GM18870 (cell line): ENCODE measurements at regions not wholly inside any gene's neighbourhood (a gene's known extent, or its start where the extent isn't known, plus 50 kb on each side); places are given as distances from the start of the nearest gene placed in this dataset.

Experiments used
- ATAC-seq: cut with Tn5 transposase; IDR thresholded peaks from one replicate; pipeline ENCODE4 v1.9.1; 2021; ENCODE audit warnings: moderate library complexity; ENCODE audit not compliant: unreplicated experiment

DNA sequence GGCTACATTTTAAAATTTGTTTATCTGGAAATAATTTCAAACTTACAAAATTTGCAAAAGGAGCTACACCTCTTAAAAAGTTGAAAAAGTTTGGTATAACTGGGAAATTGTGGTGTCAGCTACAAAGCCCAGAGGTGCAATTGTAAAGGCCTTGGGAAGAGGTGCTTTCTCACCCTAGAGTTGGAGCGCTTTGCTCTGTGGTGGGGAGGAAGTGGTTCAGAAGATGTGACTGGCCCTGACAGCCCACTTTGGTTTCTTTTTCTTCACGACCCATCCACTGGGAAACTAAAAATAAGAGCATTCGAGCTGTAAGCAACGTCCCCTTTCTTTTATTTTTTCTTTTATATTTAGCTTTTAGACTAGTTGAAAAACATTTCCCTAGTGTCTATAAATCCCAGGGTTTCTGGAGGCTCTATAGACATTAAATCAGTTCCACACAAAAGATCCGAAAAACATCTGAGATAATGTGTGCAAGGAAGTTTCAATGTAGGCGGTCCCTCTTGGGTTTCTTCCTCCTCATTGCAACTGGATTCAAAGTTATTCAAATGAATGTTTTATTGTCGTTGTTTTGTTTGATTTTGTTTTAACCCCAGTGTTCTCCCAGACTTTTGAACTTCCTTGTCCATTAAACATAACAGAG lies 397.8 kb downstream of the KIF16B start:
- no peak for ATAC-seq

DNA sequence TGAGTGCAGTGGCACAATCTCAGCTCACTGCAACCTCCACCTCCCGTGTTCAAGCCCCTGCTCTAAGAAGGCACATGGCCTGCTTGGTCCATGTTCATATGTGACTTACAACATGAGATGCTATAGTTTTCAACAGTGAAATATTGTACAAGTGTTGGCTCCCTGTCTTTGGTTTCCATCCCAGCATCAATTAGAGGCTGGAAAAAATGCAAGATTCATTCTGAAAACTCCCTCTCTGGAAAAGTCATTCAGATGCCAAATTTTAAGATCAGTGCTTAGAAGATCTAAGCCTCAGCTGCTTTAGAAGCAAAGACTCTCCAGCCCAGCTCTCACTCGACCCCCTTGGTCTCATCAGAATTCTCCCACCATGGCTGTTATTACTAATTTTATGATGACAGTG lies 398.9 kb downstream of the KIF16B start:
- ATAC-seq, result no peak

DNA sequence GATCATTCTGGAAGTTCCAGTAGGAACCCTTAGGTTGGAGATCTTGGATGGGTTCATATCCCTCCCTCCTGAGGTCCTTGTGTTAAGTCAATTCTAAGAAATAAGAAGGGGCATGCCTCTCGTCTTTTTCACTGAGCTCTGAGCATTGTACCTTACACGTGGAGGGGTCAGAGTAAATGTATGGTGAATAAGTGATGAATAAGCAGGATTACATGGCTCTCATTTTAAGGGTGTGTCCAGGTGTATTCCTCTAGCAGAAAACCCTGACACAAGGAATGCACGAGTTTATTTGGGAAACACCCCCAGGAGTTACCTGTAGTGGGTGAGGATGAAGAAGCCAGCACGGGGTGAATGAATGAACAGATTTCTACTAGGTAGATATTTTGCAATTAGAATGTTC lies 400.2 kb downstream of the KIF16B start:
- no peak for ATAC-seq

DNA sequence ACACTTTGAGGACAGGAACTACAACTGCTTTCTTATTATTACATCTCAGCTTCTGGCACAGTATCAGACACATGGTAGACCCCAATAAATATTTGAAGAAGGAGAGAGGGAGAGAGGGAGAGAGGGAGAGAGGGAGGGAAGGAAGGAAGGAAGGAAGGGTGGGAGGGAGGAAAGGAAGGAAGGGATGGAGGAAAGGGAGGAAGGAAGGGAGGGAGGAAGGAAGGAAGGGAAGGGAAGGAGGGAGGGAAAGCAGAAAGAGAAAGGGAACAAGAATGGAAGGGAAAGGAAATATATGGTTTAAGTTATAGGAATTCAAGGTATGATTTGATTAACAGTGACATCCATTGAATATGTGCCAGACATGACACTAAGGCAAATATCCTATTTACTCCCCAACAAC lies 402.1 kb downstream of the KIF16B start:
- ATAC-seq, result no peak

DNA sequence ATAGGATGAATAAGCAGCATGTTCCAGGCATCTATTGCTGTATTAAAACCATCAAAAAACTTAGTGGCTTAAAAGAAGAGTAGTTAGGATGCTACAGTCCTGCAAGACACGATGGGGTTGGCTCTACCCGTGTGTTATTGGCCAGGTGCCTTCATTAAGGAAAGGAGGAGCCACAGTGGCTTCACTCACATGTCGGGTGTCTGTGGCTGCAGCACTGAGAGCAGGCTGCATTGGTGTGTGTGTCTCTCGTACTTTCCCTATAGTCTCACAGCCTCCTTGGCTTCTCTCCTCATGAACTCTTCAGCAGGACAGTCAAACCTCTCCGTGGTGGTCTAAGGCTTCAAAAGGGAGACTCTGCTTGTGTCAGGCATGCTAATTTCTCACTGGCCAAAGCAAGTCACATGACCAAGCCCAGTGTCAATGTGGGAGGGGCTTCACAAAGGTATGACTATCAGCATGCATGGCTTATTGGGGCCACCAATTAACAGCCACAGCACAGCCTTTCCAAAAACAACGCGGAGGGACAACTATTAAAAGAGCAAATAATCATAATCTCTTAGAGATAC lies 402.8 kb downstream of the KIF16B start:
- ATAC-seq, result no peak

DNA sequence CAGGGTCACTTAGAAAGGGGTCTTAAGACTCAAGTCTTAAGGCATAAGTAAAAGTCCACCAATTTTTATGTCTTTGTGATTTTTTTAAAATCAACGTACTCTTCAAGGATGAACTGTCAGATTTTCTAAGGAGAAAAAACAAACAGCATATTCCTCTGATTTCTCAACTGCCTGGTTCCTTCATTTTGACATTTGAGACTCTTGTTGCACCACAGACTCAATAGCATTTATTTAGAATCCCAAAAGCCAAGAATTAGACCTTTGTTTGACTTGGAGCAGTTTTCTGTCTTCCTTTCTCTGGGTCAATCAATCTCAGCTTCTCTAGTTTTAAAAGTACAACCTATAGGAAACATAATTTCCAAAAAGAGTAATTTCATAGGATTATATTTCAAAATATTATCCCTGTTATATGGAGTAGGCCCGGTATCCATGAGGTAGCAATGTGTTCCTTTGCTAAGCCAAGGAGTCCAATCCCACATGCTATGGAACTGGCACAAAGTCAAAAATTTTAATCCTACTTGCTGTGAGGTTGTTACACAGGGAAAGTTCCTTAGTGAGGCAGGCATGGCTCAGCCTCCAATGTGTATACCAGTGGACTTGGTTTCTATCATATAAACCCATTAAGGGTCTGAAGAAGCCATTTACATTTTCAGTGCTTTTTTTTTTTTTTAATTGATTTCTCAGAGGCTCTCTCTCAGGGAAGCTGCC lies 405.7 kb downstream of the KIF16B start:
- ATAC-seq, result no peak

DNA sequence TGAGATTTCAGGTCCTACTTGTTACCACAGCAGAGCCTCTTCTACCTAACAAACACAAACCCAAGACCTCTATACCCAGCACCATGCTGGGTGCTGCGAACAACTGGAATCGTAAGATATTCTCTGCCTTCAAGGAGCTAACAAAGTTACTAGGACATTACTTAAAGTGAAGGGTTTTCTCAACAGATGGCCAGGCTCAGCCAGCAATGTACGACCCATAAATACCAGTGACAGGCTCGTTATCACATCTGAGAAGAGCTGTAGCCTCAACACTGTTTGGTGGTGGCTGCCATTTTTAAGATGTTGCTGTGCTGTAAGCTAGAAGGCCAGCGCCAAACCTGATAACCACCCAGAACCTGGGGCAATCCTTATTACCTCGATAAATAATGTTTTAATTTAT lies 406.5 kb downstream of the KIF16B start:
- no peak for ATAC-seq

DNA sequence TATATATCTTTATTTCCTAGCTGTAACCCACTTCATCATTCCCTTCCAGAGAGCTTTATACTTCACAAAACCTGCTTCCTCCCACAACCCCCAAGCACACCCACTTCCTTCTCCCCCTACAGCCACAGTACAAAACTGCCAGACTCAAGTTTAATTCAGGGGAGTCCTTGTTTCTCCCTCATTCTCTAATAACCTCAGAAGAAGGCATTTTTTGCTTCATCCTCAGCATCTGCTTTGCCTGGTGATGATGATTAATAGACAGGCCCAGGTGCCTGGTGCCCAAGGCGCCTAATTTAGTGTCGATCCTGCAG lies 414.3 kb downstream of the KIF16B start:
- peak; percentile 51 for ATAC-seq

DNA sequence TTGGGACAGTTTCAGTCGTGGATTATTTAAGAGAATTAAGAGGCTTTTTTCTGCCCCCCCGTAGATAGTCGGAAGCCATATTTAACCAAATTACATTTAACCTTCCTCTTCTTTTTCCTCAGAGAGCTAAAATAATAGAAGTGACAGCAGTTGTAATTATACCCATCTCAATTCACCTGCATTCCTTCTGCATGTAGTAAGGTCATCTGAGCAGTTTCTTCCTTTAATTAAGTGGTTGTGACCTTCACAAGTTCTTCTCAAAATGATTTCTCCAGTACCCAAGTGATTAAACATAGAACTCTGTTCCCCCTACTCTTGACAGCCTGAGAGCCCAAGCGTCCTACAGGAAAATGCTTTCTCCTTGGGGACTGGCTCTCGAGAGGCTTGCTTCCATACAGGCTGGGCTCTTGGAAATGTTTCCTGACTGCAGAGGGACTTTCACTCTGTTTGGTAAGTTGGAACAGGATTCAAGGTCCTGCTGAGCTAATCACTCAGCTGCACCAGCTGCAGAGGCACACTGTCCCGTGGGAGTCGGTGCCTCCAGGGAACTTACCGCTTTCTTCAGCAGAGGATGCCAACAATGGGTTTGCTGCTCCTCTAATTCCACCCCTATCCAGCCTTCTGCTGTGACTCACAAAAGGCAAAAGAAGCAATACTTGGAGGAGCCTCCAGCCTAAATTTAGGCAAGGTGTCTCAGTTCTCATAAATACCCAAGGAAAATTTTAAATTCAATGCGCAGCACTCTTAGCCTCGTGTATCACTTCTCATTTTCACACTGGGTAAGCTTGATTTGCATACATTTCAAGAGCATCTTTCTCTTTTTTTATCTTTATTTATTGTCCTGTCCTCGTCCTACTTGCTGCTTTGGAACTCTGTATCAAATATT lies 414.9 kb downstream of the KIF16B start:
- peak; percentile 81 for ATAC-seq

DNA sequence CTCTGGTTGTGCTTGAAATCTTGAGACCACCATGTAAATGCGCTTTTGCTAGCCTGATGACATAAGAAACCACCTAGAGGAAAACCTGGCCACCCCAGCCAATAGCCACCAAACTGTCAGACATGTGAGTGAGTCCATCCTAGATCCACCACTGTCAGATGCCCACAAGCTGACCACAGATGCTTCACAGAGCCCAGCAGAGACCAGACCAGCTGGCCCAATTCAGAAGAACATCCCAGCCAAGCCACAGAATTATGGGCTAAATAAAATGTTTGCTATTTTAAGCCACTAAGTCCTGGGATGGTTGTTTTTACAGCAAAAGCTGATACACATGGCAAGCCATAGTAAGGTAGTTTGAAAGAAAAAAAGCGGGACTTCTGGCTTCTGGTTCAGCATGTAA lies 425.3 kb downstream of the KIF16B start:
- ATAC-seq, result no peak

DNA sequence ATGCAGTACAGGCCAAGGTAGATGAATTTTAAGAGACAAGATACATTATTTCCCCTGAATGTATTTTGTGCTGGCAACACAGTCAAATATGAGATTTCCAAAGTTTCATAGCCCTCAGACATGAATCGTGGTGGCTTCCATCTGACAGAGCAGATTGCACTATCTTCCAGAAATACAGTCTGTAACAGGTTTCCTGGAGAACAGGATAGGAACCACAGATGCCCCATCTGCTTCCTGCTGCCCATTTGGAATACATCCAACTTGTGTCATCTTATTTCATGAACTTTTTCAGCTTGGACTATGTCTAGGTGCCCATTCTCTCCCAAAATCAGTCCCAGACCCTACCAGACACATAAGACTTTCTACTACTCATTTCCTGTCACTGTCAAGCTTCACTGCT lies 426.0 kb downstream of the KIF16B start:
- no peak for ATAC-seq

DNA sequence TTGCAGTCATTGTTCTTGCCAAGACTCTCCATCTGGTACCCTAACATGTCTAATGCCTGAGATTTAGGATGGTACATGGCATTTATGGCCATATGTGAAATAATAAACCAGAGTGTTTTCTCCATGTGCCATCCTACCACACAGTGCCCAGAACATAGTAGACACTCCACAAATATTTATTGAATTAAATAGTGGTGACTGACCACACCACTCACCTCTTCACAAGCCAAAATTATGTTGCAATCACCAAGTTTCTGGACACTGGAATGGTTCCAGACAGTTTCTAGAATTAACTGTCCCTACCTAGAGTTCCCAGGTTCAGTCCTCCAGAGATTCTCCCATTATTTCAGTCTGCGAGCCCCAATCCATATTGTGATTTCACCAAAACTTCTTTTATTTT lies 427.3 kb downstream of the KIF16B start:
- no peak for ATAC-seq

DNA sequence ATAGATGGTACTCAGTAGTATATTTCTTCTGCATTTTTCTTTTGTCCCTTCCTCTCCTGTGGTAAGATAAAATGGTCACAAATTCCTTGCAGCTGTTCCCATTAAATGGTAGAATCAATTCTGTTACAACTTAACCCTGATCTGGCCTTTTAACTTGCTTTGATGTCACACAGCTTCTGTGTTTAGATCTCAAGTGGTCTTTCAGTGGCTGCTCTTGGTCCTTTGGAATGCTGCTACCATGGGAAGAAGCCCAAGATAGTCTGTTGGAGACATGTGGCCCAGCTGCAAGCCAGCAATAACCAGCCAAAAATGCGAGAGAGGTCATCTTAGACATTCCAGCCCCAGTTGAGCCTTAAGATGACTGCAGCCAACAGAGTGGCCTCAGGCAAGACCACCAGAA lies 429.7 kb downstream of the KIF16B start:
- ATAC-seq, result no peak

DNA sequence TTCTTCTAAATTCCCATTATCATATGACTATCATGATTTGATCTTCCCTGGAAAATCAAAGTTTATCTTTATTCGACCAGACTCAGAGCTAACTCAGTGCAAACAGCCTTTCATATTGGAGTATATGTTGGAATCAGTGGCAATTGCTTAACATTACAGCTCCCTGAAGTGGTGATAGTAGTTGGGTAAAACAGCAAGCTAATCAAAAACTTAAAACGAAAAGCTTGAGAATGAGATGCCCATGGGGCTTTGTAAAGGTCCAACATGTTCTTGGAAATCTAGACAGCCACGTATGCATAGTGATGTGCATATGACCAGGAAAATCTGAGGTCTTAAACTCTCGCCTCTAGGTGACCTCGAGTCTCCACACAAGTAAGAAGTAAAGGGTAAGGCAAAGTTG lies 437.6 kb downstream of the KIF16B start:
- no peak for ATAC-seq

DNA sequence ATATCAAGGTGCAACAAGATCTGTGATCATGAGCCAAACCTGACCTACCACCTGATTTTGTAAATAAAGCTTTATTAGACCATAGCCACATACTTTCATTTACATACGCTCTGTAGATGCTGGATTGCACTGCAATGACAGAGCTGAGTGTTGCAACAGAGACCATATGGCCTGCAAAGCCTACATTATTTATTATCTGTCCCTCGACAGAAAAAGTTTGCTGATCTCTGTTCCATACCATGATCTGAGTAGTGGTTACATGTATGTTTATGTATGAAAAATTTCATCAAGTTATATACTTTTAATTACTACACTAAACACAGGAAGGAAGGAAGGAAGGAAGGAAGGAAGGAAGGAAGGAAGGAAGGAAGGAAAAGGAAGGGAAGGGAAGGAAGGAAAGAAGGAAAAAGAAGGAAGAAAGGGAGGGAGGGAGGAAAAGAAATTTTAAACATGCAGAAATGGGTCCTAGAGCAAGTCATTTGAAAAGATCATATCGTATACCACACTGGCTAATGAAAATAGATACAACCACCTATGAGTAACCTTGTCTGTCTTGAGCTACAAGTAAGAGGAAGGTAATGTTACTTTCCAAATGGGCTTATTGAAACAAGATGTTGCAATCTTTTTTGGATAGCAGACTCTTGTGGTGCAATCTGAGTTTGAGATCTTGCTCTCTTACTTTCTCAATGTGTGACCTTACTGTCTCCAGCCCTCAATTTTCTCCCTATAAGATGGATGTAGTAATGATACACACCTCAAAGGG lies 441.0 kb downstream of the KIF16B start:
- ATAC-seq, result no peak

DNA sequence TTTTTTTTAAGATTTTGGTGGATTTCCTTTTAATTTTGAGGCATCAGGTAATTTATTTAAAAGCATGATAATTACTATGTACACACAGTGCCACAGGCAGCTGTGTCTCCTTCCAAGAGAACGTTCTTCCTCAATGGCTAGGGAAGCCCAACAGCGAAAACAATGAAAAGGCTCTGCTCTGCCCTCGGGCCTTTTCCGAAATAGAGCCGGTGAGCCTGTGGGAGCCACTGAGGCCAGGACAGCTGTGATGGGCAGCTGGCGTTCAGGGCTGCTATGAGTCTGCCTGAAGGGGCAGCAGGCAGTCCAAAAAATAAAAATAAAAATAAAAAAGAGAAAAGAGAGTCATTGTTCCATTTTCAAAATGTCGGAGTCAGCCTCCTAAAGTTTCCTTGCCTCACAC lies 443.8 kb downstream of the KIF16B start:
- ATAC-seq, result no peak

DNA sequence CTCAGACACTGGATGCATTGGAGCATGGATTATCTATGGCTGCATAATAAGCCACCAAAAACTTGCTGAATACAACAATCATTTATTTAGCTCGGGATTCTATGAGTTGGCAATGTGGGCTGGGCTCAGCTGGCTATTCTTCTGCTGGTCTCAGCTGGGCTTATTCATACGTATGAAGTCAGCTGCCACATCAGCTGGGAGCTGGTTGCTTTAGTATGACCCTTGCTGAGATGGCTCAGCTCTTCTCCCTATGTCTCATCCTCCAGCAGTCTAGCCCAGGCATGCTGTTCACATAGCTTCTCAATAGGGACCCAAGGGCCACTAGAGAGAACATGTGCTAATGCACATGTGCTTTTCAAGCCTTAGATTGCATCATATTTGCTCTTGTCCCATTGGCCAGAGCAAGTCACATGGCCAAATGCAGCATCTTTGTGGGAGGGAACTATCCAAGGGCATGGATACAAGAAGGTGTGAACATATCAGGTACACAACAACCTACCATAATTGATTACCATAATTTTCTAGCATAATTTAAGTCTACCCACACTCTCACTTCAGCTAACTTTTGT lies 444.6 kb downstream of the KIF16B start:
- ATAC-seq, result no peak

DNA sequence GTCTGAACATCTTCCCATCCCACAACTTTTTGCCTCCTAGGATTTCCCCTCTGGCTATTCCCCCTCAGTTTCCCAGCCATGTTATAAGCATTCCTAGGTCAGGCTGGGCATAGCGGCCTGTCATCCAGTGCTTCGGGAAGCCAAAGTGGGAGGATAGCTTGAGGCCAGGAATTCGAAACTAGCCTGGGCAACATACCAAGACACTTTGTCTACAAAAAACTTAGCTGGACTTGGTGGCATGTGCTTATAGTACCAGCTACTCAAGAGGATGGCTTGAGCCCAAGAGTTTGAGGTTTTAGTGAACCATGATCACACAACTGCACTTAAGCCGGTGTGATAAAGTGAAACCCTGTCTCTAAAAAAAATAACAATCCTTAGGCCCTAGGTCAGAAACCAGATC lies 447.4 kb downstream of the KIF16B start:
- ATAC-seq, result no peak

DNA sequence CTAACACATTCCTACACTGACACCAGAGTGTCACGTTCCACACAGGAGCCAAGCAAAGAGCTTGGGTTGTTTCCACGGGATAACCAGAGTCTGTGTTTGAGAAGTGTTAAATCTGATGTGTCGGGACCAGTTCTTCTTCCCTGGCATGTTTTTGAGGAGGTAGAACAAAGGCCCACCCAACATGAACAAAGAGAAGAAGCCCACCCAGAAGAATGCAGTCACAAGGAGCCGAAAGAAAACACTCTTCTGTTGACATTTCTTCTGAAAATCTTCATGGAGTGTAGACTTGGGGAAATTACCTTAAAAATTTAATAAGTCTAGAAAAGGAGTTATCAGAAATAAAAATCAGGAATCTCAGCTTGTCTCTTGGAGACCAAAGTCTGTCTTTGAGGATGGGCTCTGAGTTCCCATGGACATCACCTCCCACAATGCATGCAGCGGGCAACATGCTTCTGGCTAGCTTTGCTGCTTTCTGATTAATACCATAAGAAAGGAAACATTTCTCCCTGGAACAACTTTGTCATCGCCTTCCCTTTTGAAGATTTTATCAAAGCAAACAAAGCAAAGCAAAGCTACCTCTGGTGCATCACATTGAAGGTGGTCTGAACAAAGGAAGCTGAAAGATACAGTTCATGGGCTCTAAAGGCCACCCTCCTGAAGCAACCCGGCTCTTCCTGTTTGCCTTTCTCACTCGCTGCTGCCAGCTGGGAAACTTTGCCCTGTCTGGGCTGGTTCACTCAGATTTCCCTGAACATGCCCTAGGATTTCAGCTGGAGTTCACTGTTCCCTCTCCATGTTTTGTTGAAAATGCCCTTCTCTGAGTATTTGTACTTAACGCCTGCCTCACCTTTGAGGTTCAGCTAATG lies 448.1 kb downstream of the KIF16B start:
- no peak for ATAC-seq

DNA sequence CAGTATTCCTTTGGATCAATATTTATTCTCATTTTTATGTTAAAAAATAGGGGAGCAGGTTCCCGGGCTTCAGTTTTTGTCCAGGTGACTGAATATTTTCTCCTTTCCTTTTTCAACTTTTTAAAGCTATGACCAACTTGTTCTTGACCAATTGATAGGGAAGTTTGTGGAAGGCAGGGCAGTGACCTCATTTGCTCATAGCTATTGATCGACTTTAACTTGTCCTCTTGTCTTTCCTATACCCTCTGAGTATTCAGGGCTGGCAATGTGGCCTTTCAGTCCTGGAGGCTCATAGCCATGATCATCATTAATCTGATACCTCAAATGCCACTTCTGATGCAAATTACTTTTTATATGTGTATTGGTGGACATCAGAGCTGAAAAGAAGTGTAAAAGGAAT lies 448.8 kb downstream of the KIF16B start:
- no peak for ATAC-seq
